Ovary (tissue), 3 donors: ENCODE measurements at regions not wholly inside any gene's neighbourhood (a gene's known extent, or its start where the extent isn't known, plus 50 kb on each side); places are given as distances from the start of the nearest gene placed in this dataset.

Experiments used
- EP300 ChIP-seq: sonication (generic); formaldehyde crosslinking; IDR thresholded peaks from one replicate; pipeline ENCODE4 v1.6.1; 2017; ENCODE audit warnings: antibody characterized with exemption
- POLR2A ChIP-seq: fragments of 450-650 bp; IDR thresholded peaks from one replicate; pipeline ENCODE4 v1.6.1; 2017; ENCODE audit warnings: antibody characterized with exemption, mild to moderate bottlenecking, moderate library complexity
- TF ChIP-seq, protein P1 (sequence below), 3 donors: fragments of 450-650 bp in 2 of 3; fragments of 200-600 bp in 1 of 3; IDR thresholded peaks; one replicate each; pipeline versions ENCODE4 v1.5.1 to v1.8.0; 2016 to 2022; ENCODE audit warnings: antibody characterized with exemption in 3 of 3, mild to moderate bottlenecking in 1 of 3
- donor health status: DM: no; HTN: no; CAD: no.

DNA sequence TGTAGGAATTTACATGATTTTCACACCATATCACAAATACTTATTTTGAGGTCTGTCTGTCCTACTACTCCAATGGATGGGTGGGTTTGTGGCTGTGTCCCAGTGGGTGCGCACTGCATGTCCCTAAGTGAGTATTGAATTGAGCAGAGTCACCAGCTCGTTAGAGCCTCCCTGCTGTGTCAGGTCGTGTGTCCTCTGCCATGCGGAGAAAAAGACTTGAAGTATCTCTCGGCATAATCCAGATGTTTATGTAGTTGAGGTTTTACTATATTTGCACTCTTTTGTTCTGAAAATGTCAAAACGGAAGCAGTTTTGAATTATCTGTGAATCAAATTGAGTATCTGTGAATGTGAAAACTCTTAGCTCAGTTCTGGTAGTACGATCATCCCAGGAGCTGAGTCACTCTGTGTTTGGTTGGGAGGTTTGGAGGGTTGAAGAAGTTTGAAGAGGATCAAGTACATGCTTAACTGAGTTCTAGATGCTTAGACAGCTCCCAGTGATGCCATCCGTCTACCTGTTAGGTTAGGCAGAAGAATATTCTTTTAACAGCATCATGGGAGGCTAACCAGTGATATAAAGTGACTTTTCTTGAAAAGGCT is 194.2 kb downstream of the TENT4A start:
- TF ChIP-seq, protein P1, sequence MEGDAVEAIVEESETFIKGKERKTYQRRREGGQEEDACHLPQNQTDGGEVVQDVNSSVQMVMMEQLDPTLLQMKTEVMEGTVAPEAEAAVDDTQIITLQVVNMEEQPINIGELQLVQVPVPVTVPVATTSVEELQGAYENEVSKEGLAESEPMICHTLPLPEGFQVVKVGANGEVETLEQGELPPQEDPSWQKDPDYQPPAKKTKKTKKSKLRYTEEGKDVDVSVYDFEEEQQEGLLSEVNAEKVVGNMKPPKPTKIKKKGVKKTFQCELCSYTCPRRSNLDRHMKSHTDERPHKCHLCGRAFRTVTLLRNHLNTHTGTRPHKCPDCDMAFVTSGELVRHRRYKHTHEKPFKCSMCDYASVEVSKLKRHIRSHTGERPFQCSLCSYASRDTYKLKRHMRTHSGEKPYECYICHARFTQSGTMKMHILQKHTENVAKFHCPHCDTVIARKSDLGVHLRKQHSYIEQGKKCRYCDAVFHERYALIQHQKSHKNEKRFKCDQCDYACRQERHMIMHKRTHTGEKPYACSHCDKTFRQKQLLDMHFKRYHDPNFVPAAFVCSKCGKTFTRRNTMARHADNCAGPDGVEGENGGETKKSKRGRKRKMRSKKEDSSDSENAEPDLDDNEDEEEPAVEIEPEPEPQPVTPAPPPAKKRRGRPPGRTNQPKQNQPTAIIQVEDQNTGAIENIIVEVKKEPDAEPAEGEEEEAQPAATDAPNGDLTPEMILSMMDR (IDR thresholded peaks at IDR 0.05): no peak
- TF ChIP-seq EP300 (no peak), POLR2A (no peak)
